ENCODE measurements at regions not wholly inside any gene's neighbourhood (a gene's known extent, or its start where the extent isn't known, plus 50 kb on each side); places are given as distances from the start of the nearest gene placed in this dataset.

DNA sequence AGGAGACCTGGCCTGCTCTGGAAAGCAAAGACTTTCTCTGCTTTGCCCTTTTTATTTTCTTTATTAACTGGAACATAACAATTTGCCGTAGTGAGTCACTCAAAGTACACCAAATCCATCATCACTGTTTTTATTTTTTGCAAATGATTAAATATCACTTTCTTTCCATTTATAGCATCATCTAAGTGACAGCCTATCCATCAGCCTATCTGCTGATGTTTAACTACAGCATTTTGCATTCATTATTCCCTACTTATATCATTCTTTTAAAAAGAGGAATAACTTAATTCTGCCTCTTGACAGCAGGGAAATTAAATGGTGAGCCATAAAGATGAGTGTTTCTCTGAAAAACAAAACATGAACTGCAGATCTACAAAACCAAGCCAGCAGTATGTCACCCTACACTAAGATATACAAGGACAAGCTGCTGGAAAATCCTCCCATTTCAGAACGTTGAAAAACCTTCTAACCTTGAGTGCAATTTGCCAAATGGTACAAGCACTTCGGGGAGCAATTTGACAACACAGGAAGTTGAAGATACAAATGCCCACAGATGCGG is 821.3 kb upstream of the TMEM132C start:
- CTCF ChIA-PET: no interaction called here
- Histone ChIP-seq H3K9ac (replicated peaks; ENCODE audit: extremely low read depth, insufficient read depth, low read length) (no peak overlapping the region), H3K9me1 (replicated peaks; ENCODE audit: control insufficient read depth, extremely low read depth, insufficient read depth, low read length) (no peaks in the 10 kb centered on the region), H3K36me3 (ENCODE audit: control insufficient read depth in 2 of 2, extremely low read depth in 1 of 2, insufficient read depth in 2 of 2, low read length in 2 of 2) (no peaks in the 10 kb centered on the region), H3K4me1 (ENCODE audit: control insufficient read depth, extremely low read depth, insufficient read depth, low read length) (no peaks in the 10 kb centered on the region), H3K27me3 (ENCODE audit: control insufficient read depth in 2 of 2, insufficient read depth in 2 of 2, low read length in 2 of 2) (no peaks in the 10 kb centered on the region), H3K4me3 (replicated peaks in 1 of 3; ENCODE audit: insufficient read depth in 1 of 3, low read depth in 1 of 3, low read length in 3 of 3) (no peak overlapping the region), H3K79me2 (ENCODE audit: control insufficient read depth, insufficient read depth, low read length) (no peaks in the 10 kb centered on the region), H3K9me3 (replicated peaks; ENCODE audit: control insufficient read depth, insufficient read depth, low read length) (peaks cover 7% of the 10 kb centered on the region), H4K20me1 (replicated peaks; ENCODE audit: control insufficient read depth, extremely low read depth, insufficient read depth, low read length) (no peaks in the 10 kb centered on the region), H3K4me2 (ENCODE audit: insufficient read depth, low read length) (no peak overlapping the region), H3K27ac (ENCODE audit: insufficient read depth, low read depth, low read length) (no peak overlapping the region), H2AFZ (ENCODE audit: low read depth, low read length) (no peak overlapping the region)
- dilution Hi-C loops (cut with MboI; ENCODE audit: extremely low pct_ligation_motif_present, low sequenced_read_pairs) (no loop called here), intact Hi-C loops (cut with micrococcal nuclease) (no loop called here)
- DNase-seq (ENCODE audit: low read depth, low spot score) (no peak), FAIRE-seq (no peak)
- TF ChIP-seq, protein P1, sequence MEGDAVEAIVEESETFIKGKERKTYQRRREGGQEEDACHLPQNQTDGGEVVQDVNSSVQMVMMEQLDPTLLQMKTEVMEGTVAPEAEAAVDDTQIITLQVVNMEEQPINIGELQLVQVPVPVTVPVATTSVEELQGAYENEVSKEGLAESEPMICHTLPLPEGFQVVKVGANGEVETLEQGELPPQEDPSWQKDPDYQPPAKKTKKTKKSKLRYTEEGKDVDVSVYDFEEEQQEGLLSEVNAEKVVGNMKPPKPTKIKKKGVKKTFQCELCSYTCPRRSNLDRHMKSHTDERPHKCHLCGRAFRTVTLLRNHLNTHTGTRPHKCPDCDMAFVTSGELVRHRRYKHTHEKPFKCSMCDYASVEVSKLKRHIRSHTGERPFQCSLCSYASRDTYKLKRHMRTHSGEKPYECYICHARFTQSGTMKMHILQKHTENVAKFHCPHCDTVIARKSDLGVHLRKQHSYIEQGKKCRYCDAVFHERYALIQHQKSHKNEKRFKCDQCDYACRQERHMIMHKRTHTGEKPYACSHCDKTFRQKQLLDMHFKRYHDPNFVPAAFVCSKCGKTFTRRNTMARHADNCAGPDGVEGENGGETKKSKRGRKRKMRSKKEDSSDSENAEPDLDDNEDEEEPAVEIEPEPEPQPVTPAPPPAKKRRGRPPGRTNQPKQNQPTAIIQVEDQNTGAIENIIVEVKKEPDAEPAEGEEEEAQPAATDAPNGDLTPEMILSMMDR (IDR thresholded peaks at IDR 0.05; ENCODE audit: extremely low read depth in 1 of 2, insufficient read depth in 1 of 2, low read depth in 1 of 2, low read length in 2 of 2): no peak
- TF ChIP-seq GATA2 (IDR thresholded peaks at IDR 0.05; ENCODE audit: insufficient read depth, insufficient read length, low read depth, low read length) (no peak), POLR2A (IDR thresholded peaks at IDR 0.05; ENCODE audit: low read depth, low read length) (no peak), JUN (IDR thresholded peaks at IDR 0.05; ENCODE audit: borderline replicate concordance, insufficient read depth, insufficient read length, low read depth) (no peak), EZH2 (IDR thresholded peaks at IDR 0.05; ENCODE audit: borderline replicate concordance, low read depth, low read length, severe bottlenecking) (no peak), POLR2AphosphoS5 (IDR thresholded peaks at IDR 0.05; ENCODE audit: insufficient read depth, low read depth, low read length) (no peak), MYC (IDR thresholded peaks at IDR 0.05; ENCODE audit: low read depth, low read length) (no peak), FOS (IDR thresholded peaks at IDR 0.05; ENCODE audit: borderline replicate concordance, insufficient read depth, low read length) (no peak)
- TF ChIP-seq, protein P2, sequence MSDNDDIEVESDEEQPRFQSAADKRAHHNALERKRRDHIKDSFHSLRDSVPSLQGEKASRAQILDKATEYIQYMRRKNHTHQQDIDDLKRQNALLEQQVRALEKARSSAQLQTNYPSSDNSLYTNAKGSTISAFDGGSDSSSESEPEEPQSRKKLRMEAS (IDR thresholded peaks at IDR 0.05; ENCODE audit: insufficient read depth, insufficient read length): no peak
- POLR2A ChIA-PET: no interaction called here
- BruUV-seq (replicated peaks): no TSS peak

Data from endothelial cell of umbilical vein (primary cell).